ENCODE measurements at regions not wholly inside any gene's neighbourhood (a gene's known extent, or its start where the extent isn't known, plus 50 kb on each side); places are given as distances from the start of the nearest gene placed in this dataset.

- TF ChIP-seq POLR2A (IDR thresholded peaks at IDR 0.05; ENCODE audit: low read length) (no peak), GATA1 (IDR thresholded peaks at IDR 0.05; ENCODE audit: low read depth, low read length) (no peak)
Measured at GRCh38 chr2:163338270-163338669, 397.5 kb downstream of the FIGN start.

Measured in erythroblast (primary cell).